Hepatic stellate cell (primary cell): ENCODE measurements at regions not wholly inside any gene's neighbourhood (a gene's known extent, or its start where the extent isn't known, plus 50 kb on each side); places are given as distances from the start of the nearest gene placed in this dataset.
"Not testable (repeated sequence)": the region's sequence is repeated elsewhere in the genome, so short reads cannot be mapped to it uniquely, and the experiment has no call there.

Experiments used
- DNase-seq: peaks from one replicate; pipeline ENCODE4 v3.0.0; 2011; ENCODE audit warnings: low spot score

GRCh38 chr11:112714340-112714739, 246.9 kb upstream of the NCAM1 start:
- DNase-seq: not testable (repeated sequence)

GRCh38 chr11:112715056-112715455, 246.2 kb upstream of the NCAM1 start:
- no peak for DNase-seq

GRCh38 chr11:112718483-112718882, 242.7 kb upstream of the NCAM1 start:
- no peak for DNase-seq

- no peak for DNase-seq
Observed at GRCh38 chr11:112719736-112720525, 241.3 kb upstream of the NCAM1 start.

- no peak for DNase-seq
Observed at GRCh38 chr11:112722148-112722547, 239.1 kb upstream of the NCAM1 start.

- no peak for DNase-seq
Observed at GRCh38 chr11:112722876-112723275, 238.3 kb upstream of the NCAM1 start.

- DNase-seq: no peak
Observed at GRCh38 chr11:112723676-112724495, 237.3 kb upstream of the NCAM1 start.

GRCh38 chr11:112724496-112724790, 236.8 kb upstream of the NCAM1 start:
- DNase-seq: no peak

GRCh38 chr11:112725636-112726035, 235.6 kb upstream of the NCAM1 start:
- no peak for DNase-seq

GRCh38 chr11:112727341-112727841, 233.8 kb upstream of the NCAM1 start:
- no peak for DNase-seq

- no peak for DNase-seq
Observed at GRCh38 chr11:112728288-112728687, 232.9 kb upstream of the NCAM1 start.

- DNase-seq: no peak
Observed at GRCh38 chr11:112728716-112729115, 232.5 kb upstream of the NCAM1 start.

GRCh38 chr11:112730591-112730990, 230.6 kb upstream of the NCAM1 start:
- no peak for DNase-seq

- no peak for DNase-seq
Observed at GRCh38 chr11:112731538-112731937, 229.7 kb upstream of the NCAM1 start.

- no peak for DNase-seq
Observed at GRCh38 chr11:112732031-112732430, 229.2 kb upstream of the NCAM1 start.

- DNase-seq: no peak
Observed at GRCh38 chr11:112734207-112734606, 227.0 kb upstream of the NCAM1 start.

- DNase-seq: no peak
Observed at GRCh38 chr11:112735470-112735869, 225.8 kb upstream of the NCAM1 start.

- DNase-seq: no peak
Observed at GRCh38 chr11:112744041-112744440, 217.2 kb upstream of the NCAM1 start.

- no peak for DNase-seq
Observed at GRCh38 chr11:112745973-112746372, 215.2 kb upstream of the NCAM1 start.

GRCh38 chr11:112748252-112748651, 213.0 kb upstream of the NCAM1 start:
- DNase-seq: no peak

GRCh38 chr11:112748713-112749543, 212.3 kb upstream of the NCAM1 start:
- no peak for DNase-seq

GRCh38 chr11:112751329-112751728, 209.9 kb upstream of the NCAM1 start:
- DNase-seq: no peak
